Upper lobe of left lung (tissue), 6 donors: ENCODE measurements at regions not wholly inside any gene's neighbourhood (a gene's known extent, or its start where the extent isn't known, plus 50 kb on each side); places are given as distances from the start of the nearest gene placed in this dataset.

Experiments used
- ATAC-seq, 2 donors: fragments of 200-7000 bp; cut with Tn5 transposase; one replicate each; pipeline ENCODE4 v1.9.1; 2022; ENCODE audit warnings: mild to moderate bottlenecking in 2 of 2, moderate library complexity in 2 of 2; ENCODE audit not compliant: low FRiP score in 2 of 2
- DNase-seq, 2 donors: peaks; one replicate each; pipeline ENCODE4 v3.0.0-alpha.2; 2019 to 2020
- H3K27ac ChIP-seq, 4 donors: fragments of 200-600 bp; sonication (generic); one replicate each; pipeline ENCODE4 v1.5.1; 2016 to 2019
- H3K27me3 ChIP-seq, 4 donors: fragments of 200-600 bp; sonication (generic); one replicate each; pipeline ENCODE4 v1.5.1; 2017 to 2019
- H3K36me3 ChIP-seq, 4 donors: fragments of 200-600 bp; sonication (generic); one replicate each; pipeline ENCODE4 v1.5.1; 2016 to 2019
- H3K4me1 ChIP-seq, 4 donors: fragments of 200-600 bp; sonication (generic); one replicate each; pipeline ENCODE4 v1.5.1; 2018 to 2019
- H3K4me3 ChIP-seq, 4 donors: fragments of 200-600 bp; sonication (generic); one replicate each; pipeline ENCODE4 v1.5.1; 2017 to 2019; ENCODE audit warnings: mild to moderate bottlenecking in 2 of 4, moderate library complexity in 1 of 4
- H3K9me3 ChIP-seq, 4 donors: fragments of 200-600 bp; sonication (generic); one replicate each; pipeline ENCODE4 v1.5.1; 2018 to 2019
- EP300 ChIP-seq, 4 donors: sonication (generic); formaldehyde crosslinking; IDR thresholded peaks; one replicate each; pipeline ENCODE4 v1.5.1; 2017; ENCODE audit warnings: antibody characterized with exemption in 4 of 4, control low read depth in 2 of 4
- POLR2A ChIP-seq, 4 donors: fragments of 450-650 bp; IDR thresholded peaks; one replicate each; pipeline ENCODE4 v1.5.1; 2016 to 2017; ENCODE audit warnings: antibody characterized with exemption in 4 of 4, mild to moderate bottlenecking in 2 of 4
- POLR2AphosphoS5 ChIP-seq, 2 donors: sonication (generic); formaldehyde crosslinking; IDR thresholded peaks; one replicate each; pipeline ENCODE4 v1.5.1; 2017; ENCODE audit warnings: antibody characterized with exemption in 2 of 2
- WGBS, 2 donors: methylation state at CpG; one replicate each; pipeline ENCODE4 v1.1.5; 2017 to 2018; 5-methylcytosine and 5-hydroxymethylcytosine counted together
- TF ChIP-seq, protein P1 (sequence below), 6 experiments: fragments of 450-650 bp in 4 of 6; fragments of 200-600 bp in 2 of 6; sonication (generic) in 2 of 6; IDR thresholded peaks; one replicate each; pipeline ENCODE4 v1.5.1; 2016 to 2019; ENCODE audit warnings: antibody characterized with exemption in 6 of 6
- donor health status: DM: no; HTN: no; CAD: no; lungs with moderate emphysema.
- donor health status: DM: no; HTN: yes; CAD: no; lungs with severe emphysema.

DNA sequence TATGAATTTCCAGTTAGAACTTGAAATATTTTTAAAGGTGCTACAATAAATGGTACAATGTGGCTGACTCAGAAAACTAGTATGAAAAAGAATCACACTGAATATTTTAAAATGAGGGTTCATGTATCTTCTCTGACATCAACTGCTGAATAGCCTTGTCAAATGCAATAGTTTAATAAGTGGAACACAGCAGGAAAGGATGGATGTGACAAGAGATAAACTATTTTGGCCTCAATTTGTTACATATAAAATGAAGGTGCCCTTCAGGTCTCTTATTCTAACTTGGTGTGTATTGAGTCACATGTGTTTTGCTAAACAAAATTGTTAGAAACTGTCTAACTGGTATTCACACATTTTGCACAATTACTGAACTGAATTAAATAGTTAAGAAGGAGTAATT, 1018.4 kb upstream of the PCDH20 start:
- Histone ChIP-seq H3K27ac (no peak overlapping the region), H3K36me3 (no peaks in the 10 kb centered on the region), H3K4me1 (no peaks in the 10 kb centered on the region), H3K4me3 (no peak overlapping the region), H3K9me3 (no peaks in the 10 kb centered on the region), H3K27me3 (no peaks in the 10 kb centered on the region)
- ATAC-seq (no peak), DNase-seq (no peak)
- TF ChIP-seq EP300 (IDR thresholded peaks at IDR 0.05) (no peak), POLR2AphosphoS5 (IDR thresholded peaks at IDR 0.05) (no peak), POLR2A (IDR thresholded peaks at IDR 0.05) (no peak)
- TF ChIP-seq, protein P1, sequence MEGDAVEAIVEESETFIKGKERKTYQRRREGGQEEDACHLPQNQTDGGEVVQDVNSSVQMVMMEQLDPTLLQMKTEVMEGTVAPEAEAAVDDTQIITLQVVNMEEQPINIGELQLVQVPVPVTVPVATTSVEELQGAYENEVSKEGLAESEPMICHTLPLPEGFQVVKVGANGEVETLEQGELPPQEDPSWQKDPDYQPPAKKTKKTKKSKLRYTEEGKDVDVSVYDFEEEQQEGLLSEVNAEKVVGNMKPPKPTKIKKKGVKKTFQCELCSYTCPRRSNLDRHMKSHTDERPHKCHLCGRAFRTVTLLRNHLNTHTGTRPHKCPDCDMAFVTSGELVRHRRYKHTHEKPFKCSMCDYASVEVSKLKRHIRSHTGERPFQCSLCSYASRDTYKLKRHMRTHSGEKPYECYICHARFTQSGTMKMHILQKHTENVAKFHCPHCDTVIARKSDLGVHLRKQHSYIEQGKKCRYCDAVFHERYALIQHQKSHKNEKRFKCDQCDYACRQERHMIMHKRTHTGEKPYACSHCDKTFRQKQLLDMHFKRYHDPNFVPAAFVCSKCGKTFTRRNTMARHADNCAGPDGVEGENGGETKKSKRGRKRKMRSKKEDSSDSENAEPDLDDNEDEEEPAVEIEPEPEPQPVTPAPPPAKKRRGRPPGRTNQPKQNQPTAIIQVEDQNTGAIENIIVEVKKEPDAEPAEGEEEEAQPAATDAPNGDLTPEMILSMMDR (IDR thresholded peaks at IDR 0.05): no peak

DNA sequence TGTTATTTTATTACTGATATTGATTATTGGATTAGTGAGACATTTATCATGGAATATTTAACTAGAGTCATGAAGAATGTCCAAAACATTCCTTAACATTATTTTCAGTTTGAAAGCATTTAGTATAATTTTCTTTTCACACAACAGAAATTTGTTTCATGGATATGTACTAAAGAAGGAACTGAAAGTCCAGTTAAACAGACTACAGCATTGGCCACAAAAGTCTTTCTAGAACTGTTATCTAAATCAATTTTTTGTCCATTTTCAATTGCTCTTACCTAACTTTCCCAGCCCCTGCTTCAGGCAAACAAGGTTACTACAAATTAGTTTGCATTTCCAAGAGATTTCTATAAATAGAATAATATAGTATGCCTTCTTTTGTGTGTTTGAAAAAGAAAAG, 1018.0 kb upstream of the PCDH20 start:
- H3K9me3 ChIP-seq: no peaks in the 10 kb centered on the region
- no peak overlapping the region for H3K27ac ChIP-seq
- no peaks in the 10 kb centered on the region for H3K27me3 ChIP-seq
- no peaks in the 10 kb centered on the region for H3K36me3 ChIP-seq
- ATAC-seq (no peak), DNase-seq (no peak)
- H3K4me3 ChIP-seq: no peak overlapping the region
- no peak for TF ChIP-seq POLR2AphosphoS5 (IDR thresholded peaks at IDR 0.05)
- no peak for TF ChIP-seq EP300 (IDR thresholded peaks at IDR 0.05)
- TF ChIP-seq POLR2A (IDR thresholded peaks at IDR 0.05): no peak
- TF ChIP-seq, protein P1 (IDR thresholded peaks at IDR 0.05): no peak
- H3K4me1 ChIP-seq: no peaks in the 10 kb centered on the region

DNA sequence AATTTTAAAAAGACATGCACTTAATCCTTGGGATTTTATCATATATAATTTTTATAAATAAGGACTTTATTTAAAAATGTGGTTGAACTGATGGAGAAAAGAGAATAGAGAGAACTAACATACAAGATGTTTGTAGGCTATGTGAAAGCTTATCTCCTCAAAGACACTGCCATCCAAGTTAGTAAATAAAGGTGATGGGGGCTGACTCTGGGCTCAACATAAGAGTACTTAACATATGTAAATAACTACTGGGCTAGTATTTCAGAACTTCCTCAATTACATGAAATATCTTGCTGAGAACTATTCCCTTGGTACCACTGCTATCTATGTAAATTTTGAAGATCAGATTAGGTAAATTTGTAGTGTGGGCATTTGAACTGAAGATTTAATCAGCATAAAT, 1017.3 kb upstream of the PCDH20 start:
- no peak for ATAC-seq
- no peak overlapping the region for H3K4me3 ChIP-seq
- no peaks in the 10 kb centered on the region for H3K36me3 ChIP-seq
- TF ChIP-seq EP300 (IDR thresholded peaks at IDR 0.05): no peak
- TF ChIP-seq POLR2AphosphoS5 (IDR thresholded peaks at IDR 0.05): no peak
- no peak for TF ChIP-seq POLR2A (IDR thresholded peaks at IDR 0.05)
- TF ChIP-seq, protein P1 (IDR thresholded peaks at IDR 0.05): no peak
- no peak overlapping the region for H3K27ac ChIP-seq
- H3K4me1 ChIP-seq: no peaks in the 10 kb centered on the region
- no peak for DNase-seq
- no peaks in the 10 kb centered on the region for H3K9me3 ChIP-seq
- no peaks in the 10 kb centered on the region for H3K27me3 ChIP-seq

DNA sequence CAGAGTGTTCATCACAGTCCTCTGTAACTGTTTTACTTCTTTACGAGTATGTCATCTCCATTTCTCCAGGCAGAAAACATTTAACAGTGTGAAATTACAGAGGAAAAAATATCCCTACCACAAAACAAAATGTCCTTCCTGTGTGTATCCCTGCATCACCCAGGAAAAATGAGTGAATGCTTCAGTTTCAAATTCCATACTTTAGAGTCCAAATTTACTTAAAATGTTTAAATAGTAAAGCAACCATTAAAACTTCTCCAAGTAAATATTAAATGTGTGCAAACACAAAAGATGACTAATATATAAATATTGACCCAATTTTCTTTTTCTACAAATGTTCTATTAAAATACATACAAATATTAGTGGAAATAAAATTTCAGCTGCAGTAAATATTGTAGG, 1016.6 kb upstream of the PCDH20 start:
- no peaks in the 10 kb centered on the region for H3K27me3 ChIP-seq
- WGBS, 2 donors: 88 to 89% methylated on average over 1 of the region's 1 CpG
- H3K4me3 ChIP-seq: no peak overlapping the region

DNA sequence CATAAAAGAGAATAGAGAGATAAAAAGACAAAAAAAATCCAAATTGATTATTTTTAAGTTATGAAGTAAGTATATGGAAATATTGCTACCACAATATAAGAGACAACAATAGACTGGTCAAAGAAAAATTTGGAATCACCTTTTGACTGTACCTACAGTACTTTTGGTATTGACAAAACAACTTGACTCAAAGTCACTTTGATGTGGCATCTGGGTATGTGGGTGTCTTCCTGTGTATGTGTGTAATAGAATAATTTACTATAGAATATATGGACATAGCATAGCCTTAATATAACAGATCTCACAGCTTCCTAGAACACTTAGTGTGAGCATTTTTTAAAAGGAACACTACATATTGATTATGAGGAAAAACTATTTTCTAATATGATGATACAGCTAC, 1016.2 kb upstream of the PCDH20 start:
- ATAC-seq: no peak
- no peaks in the 10 kb centered on the region for H3K36me3 ChIP-seq
- TF ChIP-seq POLR2A (IDR thresholded peaks at IDR 0.05): no peak

More for the DNA sequence above, 1016.6 kb upstream of the PCDH20 start:
- ATAC-seq (no peak), DNase-seq (no peak)
- no peaks in the 10 kb centered on the region for H3K4me1 ChIP-seq
- H3K27ac ChIP-seq: no peak overlapping the region
- no peak for TF ChIP-seq EP300 (IDR thresholded peaks at IDR 0.05)
- TF ChIP-seq, protein P1 (IDR thresholded peaks at IDR 0.05): no peak
- TF ChIP-seq POLR2A (IDR thresholded peaks at IDR 0.05): no peak
- TF ChIP-seq POLR2AphosphoS5 (IDR thresholded peaks at IDR 0.05): no peak
- H3K36me3 ChIP-seq: no peaks in the 10 kb centered on the region
- H3K9me3 ChIP-seq: no peaks in the 10 kb centered on the region

More for the DNA sequence above, 1016.2 kb upstream of the PCDH20 start:
- H3K9me3 ChIP-seq: no peaks in the 10 kb centered on the region
- H3K27me3 ChIP-seq: no peaks in the 10 kb centered on the region
- DNase-seq: no peak
- no peaks in the 10 kb centered on the region for H3K4me1 ChIP-seq
- no peak overlapping the region for H3K27ac ChIP-seq
- no peak overlapping the region for H3K4me3 ChIP-seq
